SK-N-SH treated with all-trans-retinoic acid at 6 μM for 48 hours (cell line): ENCODE measurements at regions not wholly inside any gene's neighbourhood (a gene's known extent, or its start where the extent isn't known, plus 50 kb on each side); places are given as distances from the start of the nearest gene placed in this dataset.

ENCODE experiments used
- ATAC-seq: fragments of 200-7000 bp; cut with Tn5 transposase; 3 replicates; pipeline ENCODE4 v1.9.1; 2020; ENCODE audit warnings: mild to moderate bottlenecking, moderate library complexity
- ARNTL ChIP-seq: fragments of 450-650 bp; formaldehyde crosslinking; IDR thresholded peaks from 2 replicates; pipeline ENCODE4 v1.5.0; 2020; ENCODE audit warnings: low read depth, mild to moderate bottlenecking, moderate library complexity, borderline replicate concordance
- BACH2 ChIP-seq: fragments of 250-450 bp; sonication (Bioruptor Pico); IDR thresholded peaks from 2 replicates; pipeline ENCODE4 v1.9.0; 2021; ENCODE audit warnings: mild to moderate bottlenecking, borderline replicate concordance
- CSDC2 ChIP-seq: fragments of 250-450 bp; sonication (Bioruptor Pico); IDR thresholded peaks from 2 replicates; pipeline ENCODE4 v1.5.0; 2020; ENCODE audit warnings: mild to moderate bottlenecking, moderate library complexity
- ESRRG ChIP-seq: fragments of 250-450 bp; sonication (Bioruptor Pico); IDR thresholded peaks from 2 replicates; pipeline ENCODE4 v1.6.1; 2021; ENCODE audit warnings: mild to moderate bottlenecking
- GLIS3 ChIP-seq: fragments of 250-450 bp; sonication (Bioruptor Pico); IDR thresholded peaks from 2 replicates; pipeline ENCODE4 v1.5.0; 2020; ENCODE audit warnings: mild to moderate bottlenecking, moderate library complexity
- ISL1 ChIP-seq: fragments of 250-450 bp; sonication (Bioruptor Pico); IDR thresholded peaks from 2 replicates; pipeline ENCODE4 v2.1.2; 2022; ENCODE audit warnings: mild to moderate bottlenecking, moderate library complexity
- OSR1 ChIP-seq: fragments of 250-450 bp; sonication (Bioruptor Pico); IDR thresholded peaks from 2 replicates; pipeline ENCODE4 v1.8.0; 2022; ENCODE audit warnings: moderate library complexity, mild to moderate bottlenecking, inconsistent platforms
- PPARA ChIP-seq: fragments of 250-450 bp; sonication (Bioruptor Pico); IDR thresholded peaks from 2 replicates; pipeline ENCODE4 v1.5.0; 2020; ENCODE audit warnings: mild to moderate bottlenecking, borderline replicate concordance
- RARB ChIP-seq: fragments of 250-450 bp; sonication (Bioruptor Pico); IDR thresholded peaks from 2 replicates; pipeline ENCODE4 v1.8.0; 2021; ENCODE audit warnings: mild to moderate bottlenecking, moderate library complexity
- SNAI2 ChIP-seq: fragments of 250-450 bp; sonication (Bioruptor Pico); IDR thresholded peaks from 2 replicates; pipeline ENCODE4 v1.5.0; 2020; ENCODE audit warnings: mild to moderate bottlenecking, moderate library complexity
- TCF4 ChIP-seq: fragments of 250-450 bp; sonication (Bioruptor Pico); IDR thresholded peaks from 2 replicates; pipeline ENCODE4 v1.8.0; 2021; ENCODE audit warnings: mild to moderate bottlenecking, moderate library complexity, borderline replicate concordance
- ZC3H10 ChIP-seq: fragments of 250-450 bp; sonication (Bioruptor Pico); IDR thresholded peaks from 2 replicates; pipeline ENCODE4 v1.5.1; 2021; ENCODE audit warnings: mild to moderate bottlenecking, moderate library complexity
- ZFP3 ChIP-seq: fragments of 250-450 bp; sonication (Bioruptor Pico); IDR thresholded peaks from 2 replicates; pipeline ENCODE4 v1.5.0; 2020; ENCODE audit warnings: mild to moderate bottlenecking, moderate library complexity
- ZFP30 ChIP-seq: fragments of 450-650 bp; formaldehyde crosslinking; IDR thresholded peaks from 2 replicates; pipeline ENCODE4 v1.5.0; 2022; ENCODE audit warnings: mild to moderate bottlenecking, moderate library complexity
- ZNF70 ChIP-seq: fragments of 450-650 bp; formaldehyde crosslinking; IDR thresholded peaks from 2 replicates; pipeline ENCODE4 v1.5.0; 2020; ENCODE audit warnings: mild to moderate bottlenecking, moderate library complexity
- ZNF8 ChIP-seq: fragments of 450-650 bp; formaldehyde crosslinking; IDR thresholded peaks from 2 replicates; pipeline ENCODE4 v1.5.0; 2020; ENCODE audit warnings: mild to moderate bottlenecking, moderate library complexity
- TF ChIP-seq, protein P1 (sequence below): fragments of 250-450 bp; sonication (Bioruptor Pico); IDR thresholded peaks from 2 replicates; pipeline ENCODE4 v1.5.1; 2020; ENCODE audit warnings: low read depth, mild to moderate bottlenecking, moderate library complexity
- TF ChIP-seq, protein P2 (sequence below): fragments of 250-450 bp; sonication (Bioruptor Pico); IDR thresholded peaks from 2 replicates; pipeline ENCODE4 v1.8.0; 2020; ENCODE audit warnings: mild to moderate bottlenecking, moderate library complexity, borderline replicate concordance
- TF ChIP-seq, protein P3 (sequence below): fragments of 250-450 bp; sonication (Bioruptor Pico); IDR thresholded peaks from 2 replicates; pipeline ENCODE4 v1.5.0; 2020; ENCODE audit warnings: mild to moderate bottlenecking, moderate library complexity

DNA sequence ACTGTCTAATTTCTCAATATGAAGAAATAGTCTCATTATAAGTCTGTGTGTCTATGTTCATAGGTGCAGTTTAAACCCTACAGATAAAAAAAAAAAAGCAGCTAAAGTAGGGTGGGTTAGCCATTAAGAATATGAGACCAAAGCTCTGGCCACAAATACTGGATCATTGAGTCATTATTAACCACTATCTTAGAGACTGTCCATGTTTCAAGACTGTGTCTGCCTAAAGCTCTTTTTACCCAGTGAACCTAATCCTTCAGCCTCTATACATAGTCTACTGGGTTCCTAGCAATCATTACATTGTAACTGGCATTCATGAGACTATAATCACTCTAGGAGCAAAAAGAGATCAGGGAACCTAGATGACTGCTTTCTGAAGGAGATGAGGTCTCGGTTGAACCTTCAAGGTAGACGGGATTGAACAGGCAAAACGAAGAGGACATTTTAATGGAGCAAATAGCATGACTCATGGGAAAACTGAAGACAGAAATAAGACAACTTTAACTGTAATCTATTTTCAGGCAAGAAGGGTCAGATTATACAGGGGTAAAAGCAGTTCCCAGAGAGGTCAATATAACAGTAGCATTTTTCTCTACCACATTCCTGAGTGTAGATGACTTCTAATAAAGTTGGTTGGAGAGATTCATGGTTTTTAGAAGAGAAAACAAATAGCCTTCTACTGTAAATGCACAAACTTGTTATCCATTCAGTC lies 64.0 kb upstream of the FIBIN start (continued):
- TF ChIP-seq CSDC2 (CRISPR knock-in tag): no peak
- TF ChIP-seq ZFP30 (CRISPR knock-in tag): no peak
- TF ChIP-seq, protein P1, sequence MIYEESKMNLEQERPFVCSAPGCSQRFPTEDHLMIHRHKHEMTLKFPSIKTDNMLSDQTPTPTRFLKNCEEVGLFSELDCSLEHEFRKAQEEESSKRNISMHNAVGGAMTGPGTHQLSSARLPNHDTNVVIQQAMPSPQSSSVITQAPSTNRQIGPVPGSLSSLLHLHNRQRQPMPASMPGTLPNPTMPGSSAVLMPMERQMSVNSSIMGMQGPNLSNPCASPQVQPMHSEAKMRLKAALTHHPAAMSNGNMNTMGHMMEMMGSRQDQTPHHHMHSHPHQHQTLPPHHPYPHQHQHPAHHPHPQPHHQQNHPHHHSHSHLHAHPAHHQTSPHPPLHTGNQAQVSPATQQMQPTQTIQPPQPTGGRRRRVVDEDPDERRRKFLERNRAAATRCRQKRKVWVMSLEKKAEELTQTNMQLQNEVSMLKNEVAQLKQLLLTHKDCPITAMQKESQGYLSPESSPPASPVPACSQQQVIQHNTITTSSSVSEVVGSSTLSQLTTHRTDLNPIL (CRISPR knock-in tag): no peak
- no peak for TF ChIP-seq ZNF8 (CRISPR knock-in tag)
- no peak for TF ChIP-seq ZNF70 (CRISPR knock-in tag)
- TF ChIP-seq, protein P2, sequence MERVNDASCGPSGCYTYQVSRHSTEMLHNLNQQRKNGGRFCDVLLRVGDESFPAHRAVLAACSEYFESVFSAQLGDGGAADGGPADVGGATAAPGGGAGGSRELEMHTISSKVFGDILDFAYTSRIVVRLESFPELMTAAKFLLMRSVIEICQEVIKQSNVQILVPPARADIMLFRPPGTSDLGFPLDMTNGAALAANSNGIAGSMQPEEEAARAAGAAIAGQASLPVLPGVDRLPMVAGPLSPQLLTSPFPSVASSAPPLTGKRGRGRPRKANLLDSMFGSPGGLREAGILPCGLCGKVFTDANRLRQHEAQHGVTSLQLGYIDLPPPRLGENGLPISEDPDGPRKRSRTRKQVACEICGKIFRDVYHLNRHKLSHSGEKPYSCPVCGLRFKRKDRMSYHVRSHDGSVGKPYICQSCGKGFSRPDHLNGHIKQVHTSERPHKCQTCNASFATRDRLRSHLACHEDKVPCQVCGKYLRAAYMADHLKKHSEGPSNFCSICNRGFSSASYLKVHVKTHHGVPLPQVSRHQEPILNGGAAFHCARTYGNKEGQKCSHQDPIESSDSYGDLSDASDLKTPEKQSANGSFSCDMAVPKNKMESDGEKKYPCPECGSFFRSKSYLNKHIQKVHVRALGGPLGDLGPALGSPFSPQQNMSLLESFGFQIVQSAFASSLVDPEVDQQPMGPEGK: no peak
- no peak for TF ChIP-seq SNAI2 (CRISPR knock-in tag)

DNA sequence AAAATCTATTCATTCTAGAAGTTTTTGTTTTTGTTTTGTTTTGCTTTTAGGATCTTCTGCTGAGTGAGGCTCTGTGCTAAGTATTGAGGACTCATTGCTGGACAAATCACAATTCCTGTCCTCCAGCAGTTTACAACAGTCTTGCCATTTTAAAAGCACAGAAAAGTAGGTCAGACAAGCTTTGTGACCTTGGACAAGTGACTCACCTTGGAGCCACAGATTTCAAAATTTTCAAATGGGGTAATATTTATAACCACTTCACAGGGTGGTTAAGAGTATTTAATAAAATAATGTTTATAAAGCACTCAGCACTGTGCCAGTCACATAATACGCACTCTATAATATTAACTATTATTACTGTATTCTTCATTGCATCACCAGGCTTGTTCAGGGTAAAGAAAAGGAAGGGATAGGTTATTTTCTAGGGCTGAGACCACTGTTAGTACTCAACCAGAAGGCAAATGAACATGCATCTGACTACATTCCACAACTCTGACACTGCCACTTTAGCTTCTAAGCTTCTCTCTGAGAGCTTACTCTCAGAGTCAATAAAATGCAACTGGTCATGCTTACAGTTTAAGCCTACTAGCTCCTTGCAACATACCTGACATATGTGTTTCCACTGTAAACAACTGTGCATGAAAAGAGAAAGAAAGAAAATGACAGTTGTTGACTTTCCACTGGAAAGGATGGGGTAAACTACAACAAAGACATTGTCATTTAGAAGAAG lies 63.2 kb upstream of the FIBIN start:
- peak; percentile 61 for ATAC-seq
- TF ChIP-seq ZC3H10 (CRISPR knock-in tag): no peak
- TF ChIP-seq, protein P3, sequence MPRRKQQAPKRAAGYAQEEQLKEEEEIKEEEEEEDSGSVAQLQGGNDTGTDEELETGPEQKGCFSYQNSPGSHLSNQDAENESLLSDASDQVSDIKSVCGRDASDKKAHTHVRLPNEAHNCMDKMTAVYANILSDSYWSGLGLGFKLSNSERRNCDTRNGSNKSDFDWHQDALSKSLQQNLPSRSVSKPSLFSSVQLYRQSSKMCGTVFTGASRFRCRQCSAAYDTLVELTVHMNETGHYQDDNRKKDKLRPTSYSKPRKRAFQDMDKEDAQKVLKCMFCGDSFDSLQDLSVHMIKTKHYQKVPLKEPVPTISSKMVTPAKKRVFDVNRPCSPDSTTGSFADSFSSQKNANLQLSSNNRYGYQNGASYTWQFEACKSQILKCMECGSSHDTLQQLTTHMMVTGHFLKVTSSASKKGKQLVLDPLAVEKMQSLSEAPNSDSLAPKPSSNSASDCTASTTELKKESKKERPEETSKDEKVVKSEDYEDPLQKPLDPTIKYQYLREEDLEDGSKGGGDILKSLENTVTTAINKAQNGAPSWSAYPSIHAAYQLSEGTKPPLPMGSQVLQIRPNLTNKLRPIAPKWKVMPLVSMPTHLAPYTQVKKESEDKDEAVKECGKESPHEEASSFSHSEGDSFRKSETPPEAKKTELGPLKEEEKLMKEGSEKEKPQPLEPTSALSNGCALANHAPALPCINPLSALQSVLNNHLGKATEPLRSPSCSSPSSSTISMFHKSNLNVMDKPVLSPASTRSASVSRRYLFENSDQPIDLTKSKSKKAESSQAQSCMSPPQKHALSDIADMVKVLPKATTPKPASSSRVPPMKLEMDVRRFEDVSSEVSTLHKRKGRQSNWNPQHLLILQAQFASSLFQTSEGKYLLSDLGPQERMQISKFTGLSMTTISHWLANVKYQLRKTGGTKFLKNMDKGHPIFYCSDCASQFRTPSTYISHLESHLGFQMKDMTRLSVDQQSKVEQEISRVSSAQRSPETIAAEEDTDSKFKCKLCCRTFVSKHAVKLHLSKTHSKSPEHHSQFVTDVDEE: no peak

DNA sequence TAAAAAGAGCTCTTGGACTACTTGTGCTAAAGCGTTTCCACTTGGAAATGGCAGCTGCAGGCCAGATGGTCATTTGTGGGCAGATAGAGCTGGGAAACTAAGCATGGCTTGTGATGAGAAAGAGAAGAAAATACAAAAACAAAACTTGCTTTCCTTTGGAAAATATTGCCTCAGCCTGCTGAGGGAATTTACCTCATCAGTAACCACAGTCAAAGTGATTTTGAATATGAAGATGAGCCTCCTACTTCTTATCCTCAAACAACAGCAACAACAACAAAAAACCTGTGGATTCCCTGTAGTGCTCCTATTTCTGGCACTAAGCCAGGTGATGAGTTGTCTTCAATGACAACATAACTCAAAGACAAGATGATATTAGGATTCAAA lies 62.7 kb upstream of the FIBIN start:
- TF ChIP-seq, protein P1 (CRISPR knock-in tag): no peak
- no peak for TF ChIP-seq ARNTL
- TF ChIP-seq, all 23 proteins: peak for 0
- ATAC-seq: no peak

DNA sequence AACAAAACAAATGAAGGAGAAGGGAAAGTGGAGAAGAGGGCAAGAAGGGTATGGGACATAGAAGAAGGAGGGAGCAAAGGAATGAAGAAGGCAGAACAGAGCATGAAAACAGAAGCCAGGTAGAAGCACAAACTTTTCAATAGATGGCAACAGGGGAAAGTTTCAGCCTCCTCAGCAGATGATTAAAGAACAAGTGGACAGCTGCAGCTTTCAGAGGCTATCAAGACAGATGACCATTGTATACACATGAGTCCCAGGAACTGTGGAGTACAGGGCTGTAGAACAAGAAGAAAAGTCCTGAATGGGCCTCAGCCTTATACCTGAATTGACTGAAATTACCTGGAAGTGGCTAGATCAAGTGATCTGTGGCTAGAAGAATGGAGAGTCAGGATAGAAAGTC lies 62.0 kb upstream of the FIBIN start:
- no peak for ATAC-seq
- TF ChIP-seq RARB (CRISPR knock-in tag): no peak

DNA sequence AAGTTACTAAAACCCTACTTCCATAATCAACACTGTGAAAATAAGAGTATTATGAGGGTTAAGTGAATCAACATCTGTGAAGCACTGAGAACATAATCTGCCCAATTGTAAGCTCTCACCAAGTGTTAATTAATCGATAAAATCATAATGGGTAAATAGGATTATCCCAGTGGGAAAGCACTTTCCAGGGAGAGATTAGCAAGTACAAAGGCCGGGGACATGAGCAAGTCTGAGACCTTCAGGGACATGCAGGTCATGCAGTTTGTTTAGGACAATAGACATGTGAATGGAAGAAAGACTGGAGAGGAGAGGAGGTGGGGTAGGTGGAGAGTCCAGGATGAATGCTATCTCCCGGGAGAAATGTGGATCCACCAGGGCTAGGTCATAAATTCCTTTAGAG lies 57.8 kb upstream of the FIBIN start:
- ATAC-seq: no peak
- TF ChIP-seq, protein P2: no peak
- TF ChIP-seq OSR1 (CRISPR knock-in tag) (no peak), RARB (CRISPR knock-in tag) (no peak), SNAI2 (CRISPR knock-in tag) (no peak), TCF4 (no peak), ESRRG (no peak), ZNF8 (CRISPR knock-in tag) (no peak), ISL1 (CRISPR knock-in tag) (no peak), ZFP3 (no peak), ARNTL (no peak), GLIS3 (CRISPR knock-in tag) (no peak), BACH2 (no peak), PPARA (CRISPR knock-in tag) (no peak), ZNF70 (CRISPR knock-in tag) (no peak)
- TF ChIP-seq, protein P3: no peak
- TF ChIP-seq, protein P1 (CRISPR knock-in tag): no peak
